HG03175 (cell line): ENCODE measurements at regions not wholly inside any gene's neighbourhood (a gene's known extent, or its start where the extent isn't known, plus 50 kb on each side); places are given as distances from the start of the nearest gene placed in this dataset.
"Not testable (repeated sequence)": the region's sequence is repeated elsewhere in the genome, so short reads cannot be mapped to it uniquely, and the experiment has no call there.

ENCODE experiments used
- ATAC-seq: cut with Tn5 transposase; IDR thresholded peaks from one replicate; pipeline ENCODE4 v1.9.1; 2021; ENCODE audit warnings: mild to moderate bottlenecking, moderate library complexity; ENCODE audit not compliant: unreplicated experiment

GRCh38 chr15:58355382-58355971 is 76.3 kb upstream of the LIPC start:
- no peak for ATAC-seq

GRCh38 chr15:58355973-58356372 is 75.8 kb upstream of the LIPC start:
- ATAC-seq = no peak

GRCh38 chr15:58357529-58358476 is 74.0 kb upstream of the LIPC start:
- ATAC-seq = no peak

GRCh38 chr15:58360421-58361090 is 71.2 kb upstream of the LIPC start:
- no peak for ATAC-seq

- no peak for ATAC-seq
Measured at GRCh38 chr15:58361273-58361759, 70.5 kb upstream of the LIPC start.

GRCh38 chr15:58362262-58362922 is 69.4 kb upstream of the LIPC start:
- ATAC-seq = no peak

- ATAC-seq = not testable (repeated sequence)
Measured at GRCh38 chr15:58363118-58363517, 68.7 kb upstream of the LIPC start.

- ATAC-seq = not testable (repeated sequence)
Measured at GRCh38 chr15:58363673-58364072, 68.1 kb upstream of the LIPC start.

- not testable (repeated sequence) for ATAC-seq
Measured at GRCh38 chr15:58365098-58365497, 66.7 kb upstream of the LIPC start.

GRCh38 chr15:58369261-58369701 is 62.5 kb upstream of the LIPC start:
- no peak for ATAC-seq

- no peak for ATAC-seq
Measured at GRCh38 chr15:58369956-58370355, 61.8 kb upstream of the LIPC start.

- ATAC-seq = no peak
Measured at GRCh38 chr15:58374147-58374546, 57.6 kb upstream of the LIPC start.

GRCh38 chr15:58377193-58377592 is 54.6 kb upstream of the LIPC start:
- no peak for ATAC-seq

- no peak for ATAC-seq
Measured at GRCh38 chr15:58378241-58379085, 53.3 kb upstream of the LIPC start.

- ATAC-seq = not testable (repeated sequence)
Measured at GRCh38 chr15:58379454-58379853, 52.3 kb upstream of the LIPC start.

- no peak for ATAC-seq
Measured at GRCh38 chr15:58380280-58380945, 51.4 kb upstream of the LIPC start.

- no peak for ATAC-seq
Measured at GRCh38 chr15:58381697-58382096, 50.1 kb upstream of the LIPC start.
